ENCODE measurements at regions not wholly inside any gene's neighbourhood (a gene's known extent, or its start where the extent isn't known, plus 50 kb on each side); places are given as distances from the start of the nearest gene placed in this dataset.

DNA sequence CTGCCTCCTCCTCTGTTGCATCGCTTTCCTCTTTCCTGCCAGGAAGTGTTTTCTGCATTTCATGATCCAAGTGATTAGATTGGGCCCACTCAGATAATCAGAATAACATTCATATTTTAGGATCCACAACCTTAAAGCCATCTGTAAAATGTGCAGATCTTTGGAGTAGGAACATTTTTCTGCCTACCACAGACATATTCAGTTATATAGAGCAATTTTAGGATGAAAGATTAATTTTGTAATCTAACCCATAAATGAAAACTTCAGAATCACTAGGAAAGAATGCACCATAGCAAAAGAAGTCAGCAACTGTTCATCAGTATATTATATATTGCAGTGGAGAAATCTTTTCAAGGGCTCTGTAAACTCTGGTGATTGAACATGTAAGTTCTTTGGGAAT, 659.9 kb upstream of the LUZP2 start:
- TF ChIP-seq, protein P1, sequence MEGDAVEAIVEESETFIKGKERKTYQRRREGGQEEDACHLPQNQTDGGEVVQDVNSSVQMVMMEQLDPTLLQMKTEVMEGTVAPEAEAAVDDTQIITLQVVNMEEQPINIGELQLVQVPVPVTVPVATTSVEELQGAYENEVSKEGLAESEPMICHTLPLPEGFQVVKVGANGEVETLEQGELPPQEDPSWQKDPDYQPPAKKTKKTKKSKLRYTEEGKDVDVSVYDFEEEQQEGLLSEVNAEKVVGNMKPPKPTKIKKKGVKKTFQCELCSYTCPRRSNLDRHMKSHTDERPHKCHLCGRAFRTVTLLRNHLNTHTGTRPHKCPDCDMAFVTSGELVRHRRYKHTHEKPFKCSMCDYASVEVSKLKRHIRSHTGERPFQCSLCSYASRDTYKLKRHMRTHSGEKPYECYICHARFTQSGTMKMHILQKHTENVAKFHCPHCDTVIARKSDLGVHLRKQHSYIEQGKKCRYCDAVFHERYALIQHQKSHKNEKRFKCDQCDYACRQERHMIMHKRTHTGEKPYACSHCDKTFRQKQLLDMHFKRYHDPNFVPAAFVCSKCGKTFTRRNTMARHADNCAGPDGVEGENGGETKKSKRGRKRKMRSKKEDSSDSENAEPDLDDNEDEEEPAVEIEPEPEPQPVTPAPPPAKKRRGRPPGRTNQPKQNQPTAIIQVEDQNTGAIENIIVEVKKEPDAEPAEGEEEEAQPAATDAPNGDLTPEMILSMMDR (conservative IDR thresholded peaks at IDR 0.05), result no peak
- TF ChIP-seq ZFX (IDR thresholded peaks at IDR 0.05), result no peak

Data from C4-2B (cell line).